Stimulated activated CD4-positive, alpha-beta T cell treated with anti-CD3 and anti-CD28 coated beads, Interleukin-12 subunit alpha, Interleukin-12 subunit beta, amount 100 ng/mL, for 48 hours (primary cell): ENCODE measurements at regions not wholly inside any gene's neighbourhood (a gene's known extent, or its start where the extent isn't known, plus 50 kb on each side); places are given as distances from the start of the nearest gene placed in this dataset.
"Not testable (repeated sequence)": the region's sequence is repeated elsewhere in the genome, so short reads cannot be mapped to it uniquely, and the experiment has no call there.

Source experiments
- DNase-seq, 3 donors: peaks; one replicate each; pipeline ENCODE4 v3.0.0-alpha.2; 2020; ENCODE audit warnings: low read depth in 2 of 3, low spot score in 1 of 3

DNA sequence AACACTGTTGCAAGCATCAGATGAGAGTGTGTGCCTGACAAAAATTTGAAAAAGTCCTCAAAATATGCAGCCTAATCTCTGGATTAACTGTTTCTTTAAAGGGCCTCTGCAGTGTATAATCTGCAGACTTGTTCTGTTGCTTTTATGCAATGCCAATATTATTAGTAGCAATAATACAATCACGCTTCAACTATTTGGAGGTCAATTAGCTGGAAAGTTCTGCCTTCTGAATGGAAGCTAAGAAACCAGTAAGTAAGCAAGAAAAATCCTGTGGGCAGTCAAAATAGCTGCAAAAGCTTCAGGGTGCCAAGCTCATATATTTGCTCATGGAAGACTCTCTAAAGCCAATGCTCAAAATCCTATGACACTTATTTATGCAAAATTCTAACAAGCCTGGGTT is 153.2 kb upstream of the NR2F2 start:
- no peak for DNase-seq

DNA sequence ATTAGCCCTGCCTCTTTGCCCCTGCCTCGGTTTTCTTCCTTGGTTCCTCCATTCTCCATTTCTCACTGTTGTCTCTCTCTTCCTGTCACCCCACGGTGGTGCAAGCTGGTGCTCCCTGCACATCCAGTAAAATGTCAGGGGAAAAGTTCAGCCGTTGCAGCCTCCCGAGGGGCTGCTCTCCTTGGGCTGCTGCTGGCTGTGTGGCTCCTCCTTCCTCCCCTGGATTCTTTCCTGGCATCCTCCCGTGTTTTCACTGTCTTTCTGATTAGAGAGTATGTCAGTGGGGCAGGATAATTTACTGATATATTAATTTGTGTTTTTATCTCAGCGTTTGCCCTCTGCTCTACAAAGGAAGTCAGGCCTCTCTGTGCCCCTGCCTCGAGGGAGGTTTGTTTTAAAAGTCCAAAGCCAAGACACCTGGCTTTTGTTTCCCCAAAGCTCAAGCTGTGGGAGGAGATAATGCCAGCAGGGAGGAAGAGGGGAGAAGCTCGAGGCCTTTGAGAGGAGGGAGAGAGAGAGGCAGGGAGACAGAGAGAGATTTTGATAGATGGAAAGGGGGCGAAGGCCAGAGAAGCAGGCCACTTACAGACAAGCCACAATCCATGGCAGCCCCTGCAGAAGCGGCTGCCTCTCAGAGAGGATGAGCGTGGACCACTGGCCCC is 150.3 kb upstream of the NR2F2 start:
- no peak for DNase-seq

DNA sequence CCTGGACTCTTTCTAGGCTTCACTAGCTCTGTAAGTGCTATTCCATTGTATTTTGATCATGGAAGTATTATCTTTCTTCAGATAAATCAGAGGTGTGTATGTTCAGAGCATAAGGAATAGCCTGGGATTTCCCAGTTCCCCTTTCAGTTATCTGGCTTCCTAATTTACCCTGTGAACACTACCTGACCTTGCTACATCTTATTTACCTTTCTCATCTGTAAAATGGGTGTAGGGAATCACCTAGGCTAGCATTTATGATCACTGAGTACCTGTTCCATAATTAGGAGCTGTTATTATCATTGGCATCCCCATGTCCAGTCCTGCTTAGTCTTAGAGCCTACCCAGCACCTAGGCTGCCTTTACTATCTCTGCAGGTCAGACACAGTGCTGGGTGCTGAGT is 149.3 kb upstream of the NR2F2 start:
- DNase-seq = no peak

DNA sequence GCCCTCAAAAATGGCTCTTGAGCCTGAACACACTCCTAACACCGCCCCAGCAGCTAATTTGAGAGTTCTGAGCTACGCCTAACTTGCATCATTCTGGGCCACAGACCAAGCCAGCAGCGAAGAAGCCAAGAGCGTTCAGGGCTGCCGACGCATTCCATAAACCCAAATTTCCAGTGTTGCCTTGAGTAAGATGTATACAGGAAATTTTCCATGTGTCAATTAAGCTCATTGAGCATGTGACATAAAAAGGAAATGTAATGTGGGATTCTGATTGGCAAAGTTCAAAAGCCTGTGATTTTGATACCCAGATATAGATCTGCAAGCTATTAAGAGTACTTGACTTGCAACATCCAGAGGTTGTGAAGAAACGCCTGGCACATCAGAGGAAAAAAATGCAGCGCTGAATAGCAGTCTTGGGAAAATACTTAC is 148.6 kb upstream of the NR2F2 start:
- no peak for DNase-seq

DNA sequence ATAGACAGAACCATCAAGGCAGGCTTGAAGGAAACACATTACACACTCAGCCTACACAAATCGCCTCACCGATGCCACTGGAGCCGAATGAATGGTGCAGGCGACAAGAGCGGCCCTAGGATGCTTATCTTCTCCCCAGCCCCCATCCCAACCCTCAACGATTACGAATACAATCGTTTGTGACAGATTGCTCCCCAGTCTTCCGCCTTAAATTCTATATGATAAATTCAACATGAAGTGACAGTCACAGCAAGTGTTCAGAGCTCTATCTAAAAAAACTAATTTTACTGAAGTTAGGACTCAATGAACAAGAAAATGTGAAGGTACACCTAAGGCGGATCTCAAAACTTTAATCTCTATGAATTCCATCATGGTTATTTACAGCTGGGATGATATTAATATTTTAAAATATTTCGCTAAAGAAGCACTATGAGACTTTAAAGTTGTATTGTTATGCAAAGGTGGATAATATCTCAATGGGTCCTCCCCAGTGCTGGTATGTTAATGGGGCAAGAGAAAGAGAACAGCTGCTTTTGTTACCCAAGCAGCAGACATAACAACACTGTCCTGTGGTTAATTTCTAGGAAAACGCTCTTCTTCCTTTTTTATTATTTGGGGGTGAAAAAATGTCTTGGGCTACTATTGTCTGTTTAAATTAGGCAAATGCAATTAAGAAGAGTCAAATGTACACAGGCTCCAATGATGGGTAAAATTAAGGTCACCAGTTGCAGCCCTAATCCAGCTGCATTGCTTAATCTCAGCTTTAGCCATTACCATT is 147.6 kb upstream of the NR2F2 start:
- DNase-seq = no peak

GRCh38 chr15:96183514-96183850 is 147.0 kb upstream of the NR2F2 start:
- no peak for DNase-seq

- DNase-seq = no peak
Measured at GRCh38 chr15:96183867-96184266, 146.6 kb upstream of the NR2F2 start.

DNA sequence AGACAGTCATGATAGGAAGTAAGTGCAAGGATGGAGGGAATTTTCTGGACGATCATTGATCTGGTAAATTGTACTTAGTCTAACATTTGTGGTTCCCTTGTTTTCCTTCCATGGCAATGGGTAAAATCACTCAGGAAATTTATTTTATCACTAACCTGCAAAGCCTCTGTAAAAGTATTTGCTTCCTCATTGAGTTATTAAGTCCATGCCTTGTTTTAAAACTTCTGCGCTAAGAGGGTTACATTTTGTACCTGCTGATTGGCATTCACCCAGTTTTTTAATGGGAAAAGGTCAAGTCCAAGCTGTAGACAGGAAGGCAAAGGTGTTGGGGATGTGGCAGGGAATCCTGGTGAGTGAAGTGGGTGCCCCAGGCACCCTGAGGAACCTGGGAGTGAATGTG is 146.2 kb upstream of the NR2F2 start:
- DNase-seq = no peak

GRCh38 chr15:96186105-96186504 is 144.4 kb upstream of the NR2F2 start:
- DNase-seq = no peak

GRCh38 chr15:96187341-96188305 is 142.9 kb upstream of the NR2F2 start:
- no peak for DNase-seq

GRCh38 chr15:96197721-96198120 is 132.8 kb upstream of the NR2F2 start:
- no peak for DNase-seq

DNA sequence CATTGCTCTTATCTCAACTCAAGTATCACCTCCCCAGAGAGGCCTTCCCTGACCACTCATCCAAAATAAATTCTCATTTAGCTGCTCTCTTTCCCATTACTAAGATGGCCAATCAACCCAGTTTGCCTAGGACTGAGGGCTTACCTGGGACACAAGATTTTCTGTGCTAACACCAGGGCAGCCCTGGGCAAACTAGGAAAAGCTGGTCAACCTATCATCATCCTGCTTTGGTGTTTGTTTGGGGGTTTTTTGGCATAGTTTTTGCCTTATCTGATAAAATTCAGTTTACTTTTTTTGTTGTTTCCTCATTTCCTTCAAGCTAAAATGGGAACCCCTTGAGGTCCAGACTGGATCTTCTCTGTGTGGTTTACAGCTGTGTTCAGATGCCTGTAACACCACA is 131.4 kb upstream of the NR2F2 start:
- DNase-seq = no peak

DNA sequence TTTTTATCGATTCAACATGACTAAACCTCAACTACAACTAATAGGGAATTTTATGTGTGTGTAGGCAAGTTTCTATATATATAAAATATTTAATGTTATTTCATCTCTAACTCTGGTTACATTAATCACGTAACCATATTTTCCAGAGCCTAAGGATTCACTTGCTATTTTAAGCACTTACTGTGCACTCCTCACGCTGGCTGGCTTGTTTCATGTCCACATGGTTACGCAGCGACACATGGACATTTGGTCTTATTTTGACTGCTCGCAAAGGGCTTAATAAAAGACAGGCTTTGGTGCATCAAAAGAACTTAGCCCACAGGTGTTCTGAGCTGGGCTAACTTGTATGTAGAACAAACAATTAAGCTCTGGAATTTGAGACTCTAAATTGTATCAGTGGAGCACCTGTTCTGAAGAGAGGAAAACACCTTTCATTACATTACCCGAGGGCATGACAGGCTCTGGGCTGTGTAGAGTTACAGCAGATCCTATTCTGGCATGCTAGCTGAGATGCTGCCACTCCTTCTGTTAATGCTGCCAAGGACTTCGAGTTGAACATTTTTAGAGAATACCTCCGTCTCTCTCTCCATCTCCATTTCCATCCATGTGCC is 130.0 kb upstream of the NR2F2 start:
- no peak for DNase-seq

DNA sequence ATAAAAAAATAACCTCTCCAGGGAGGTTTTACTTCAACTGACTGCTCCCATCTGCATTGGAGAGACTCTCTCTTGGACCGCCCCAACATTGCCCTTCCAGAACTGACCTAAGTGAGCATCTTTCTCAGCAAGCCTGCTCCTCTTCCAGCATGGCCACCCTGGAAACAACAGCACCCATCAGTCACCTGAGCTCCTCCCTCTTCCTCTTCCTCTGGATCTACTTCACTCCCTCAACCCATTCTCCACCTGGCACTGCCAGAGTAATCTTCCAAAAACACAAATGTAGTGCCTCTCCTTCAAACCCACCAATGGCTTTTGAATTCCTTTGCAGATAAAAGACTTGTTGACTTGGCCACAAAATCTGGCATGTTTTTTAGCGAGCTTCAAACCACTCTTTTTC is 128.8 kb upstream of the NR2F2 start:
- DNase-seq = no peak

GRCh38 chr15:96205588-96205987 is 124.9 kb upstream of the NR2F2 start:
- DNase-seq = not testable (repeated sequence)

DNA sequence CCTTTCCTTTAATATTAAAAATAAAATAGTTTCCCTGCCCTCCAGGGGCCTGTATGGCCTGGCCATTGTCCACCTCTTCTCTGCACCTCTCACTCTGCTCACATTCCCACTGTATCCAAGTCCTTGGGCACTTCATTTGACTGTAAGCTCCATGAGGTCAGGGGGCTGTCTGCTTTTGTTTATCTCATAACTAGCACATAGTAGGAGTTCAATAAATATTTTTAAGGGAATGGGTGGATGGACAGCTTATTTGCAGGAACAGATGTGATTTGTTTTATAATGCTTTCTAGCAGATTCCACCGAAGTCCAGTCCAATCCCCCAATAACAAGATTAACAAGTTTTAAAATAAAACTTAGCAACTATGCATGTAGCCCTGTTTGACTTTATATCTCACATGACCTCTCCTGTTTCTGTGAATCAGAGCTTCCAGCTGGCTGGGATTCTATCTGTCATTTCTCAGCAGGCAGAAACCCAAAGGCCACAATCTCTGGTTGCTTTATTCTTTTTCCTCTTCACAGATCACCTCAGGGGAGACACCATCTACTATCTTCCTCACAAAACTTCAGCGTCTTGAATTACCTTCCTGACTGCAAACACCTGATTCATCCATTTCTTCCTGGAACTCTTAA is 123.0 kb upstream of the NR2F2 start:
- DNase-seq = no peak

- DNase-seq = no peak
Measured at GRCh38 chr15:96209285-96209735, 121.2 kb upstream of the NR2F2 start.

DNA sequence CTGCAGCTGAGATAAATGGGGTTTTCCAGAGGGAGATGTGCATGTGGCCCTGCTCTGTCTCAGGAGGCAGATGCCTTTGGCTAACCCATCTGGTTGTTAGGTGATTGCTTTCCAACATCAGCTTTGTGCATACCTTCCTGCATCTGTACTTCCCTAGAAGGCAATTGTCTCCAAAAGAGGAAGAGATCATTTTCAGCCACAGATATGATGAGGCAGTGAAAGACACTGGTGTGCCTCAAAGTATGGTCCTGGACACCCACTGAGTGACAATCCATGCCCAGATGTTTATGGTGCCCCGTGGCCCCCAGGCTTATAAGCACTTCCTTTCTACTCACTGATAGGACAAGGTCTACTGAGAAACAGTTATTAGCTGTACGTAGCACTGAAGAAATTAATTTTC is 117.5 kb upstream of the NR2F2 start:
- no peak for DNase-seq

DNA sequence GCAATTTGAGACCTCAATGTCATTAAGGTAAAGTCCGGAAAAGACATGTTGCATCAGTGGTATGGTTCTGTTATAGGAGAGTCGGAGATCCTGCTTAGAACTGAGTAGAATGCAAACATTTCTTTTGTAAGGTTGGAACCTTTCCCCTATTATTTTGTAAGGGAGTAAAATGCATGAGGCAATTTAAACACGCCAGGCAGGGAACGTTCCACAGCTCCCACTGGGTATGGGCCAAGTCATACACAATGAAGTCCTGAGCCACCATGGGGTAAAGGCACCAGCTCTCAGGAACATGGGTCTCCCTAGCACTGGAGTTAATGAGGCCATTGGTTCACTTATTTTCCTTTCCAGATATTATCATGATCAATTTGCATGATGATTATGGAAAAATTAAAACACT is 116.6 kb upstream of the NR2F2 start:
- no peak for DNase-seq

- not testable (repeated sequence) for DNase-seq
Measured at GRCh38 chr15:96216481-96216880, 114.0 kb upstream of the NR2F2 start.

DNA sequence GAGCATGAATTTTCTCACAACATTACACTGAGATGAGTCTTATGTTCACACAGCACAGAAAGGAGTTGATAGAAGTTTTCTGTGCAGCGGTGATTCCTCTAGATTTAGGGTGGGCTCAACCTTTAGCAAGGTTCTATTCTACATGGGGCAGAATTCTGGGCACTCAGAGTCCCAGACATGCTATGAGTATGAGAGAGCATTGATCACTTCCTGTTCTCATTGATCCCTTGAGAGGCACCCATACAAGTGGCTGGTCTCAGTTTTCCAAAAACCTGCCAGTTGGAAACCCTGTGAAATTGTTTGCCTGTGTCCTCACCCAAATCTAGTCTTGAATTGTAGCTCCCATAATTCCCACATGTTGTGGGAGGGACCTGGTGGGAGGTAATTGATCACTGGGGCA is 112.5 kb upstream of the NR2F2 start:
- no peak for DNase-seq
